ENCODE measurements at regions not wholly inside any gene's neighbourhood (a gene's known extent, or its start where the extent isn't known, plus 50 kb on each side); places are given as distances from the start of the nearest gene placed in this dataset.

GRCh38 chr1:59046730-59047157, 250.2 kb upstream of the FGGY start:
- no peak overlapping the region for H3K4me2 ChIP-seq (ENCODE audit: insufficient read depth in 1 of 2, low read depth in 2 of 2, low read length in 2 of 2)
- 60% methylated on average over 2 of the region's 2 CpGs; no CpG with 5 or more reads in 1 of the 2 experiments for WGBS, 2 experiments (ENCODE audit: extremely low coverage in 1 of 2, insufficient coverage in 1 of 2, insufficient read length in 1 of 2, insufficient replicate concordance in 2 of 2, low coverage in 1 of 2, low lambda C conversion rate in 2 of 2, missing lambda C conversion rate in 1 of 2)
- H2AFZ ChIP-seq (ENCODE audit: low read length) = 0 out of 2 replicates have a peak overlapping the region, but pooled peaks have one; percentile 26
- no peak overlapping the region for H3K18ac ChIP-seq (ENCODE audit: extremely low read depth, low read length)
- no peak overlapping the region for H3K4me3 ChIP-seq (ENCODE audit: extremely low read depth in 1 of 4, insufficient read depth in 2 of 4, low read depth in 3 of 4, low read length in 4 of 4)
- no peak overlapping the region for H3K23ac ChIP-seq (ENCODE audit: insufficient read length)
- H2BK20ac ChIP-seq (ENCODE audit: low read length) = no peak overlapping the region
- no peak overlapping the region for H4K5ac ChIP-seq (ENCODE audit: insufficient read length, low read depth, low read length)
- no peak overlapping the region for H3K9ac ChIP-seq (replicated peaks in 1 of 4; ENCODE audit: extremely low read depth in 1 of 4, low read depth in 3 of 4, low read length in 3 of 4)
- no peak overlapping the region for H4K8ac ChIP-seq (ENCODE audit: extremely low read depth, insufficient read depth, low read length)
- FAIRE-seq (no peak), DNase-seq (ENCODE audit: low read depth in 1 of 2, low spot score in 2 of 2) (no peak)
- no peak overlapping the region for H3K27ac ChIP-seq (ENCODE audit: low read depth, low read length)
- no peaks in the 10 kb centered on the region for H3K79me1 ChIP-seq (ENCODE audit: low read depth, low read length)
- H4K20me1 ChIP-seq (replicated peaks in 1 of 2; ENCODE audit: control insufficient read depth in 1 of 2, insufficient read depth in 2 of 2, low read length in 2 of 2) = no peaks in the 10 kb centered on the region
- no peak overlapping the region for H3K56ac ChIP-seq (replicated peaks; ENCODE audit: insufficient read length, low read depth, low read length)
- CTCF ChIA-PET (ENCODE audit: partially characterized antibody) = interaction anchor here (0.8 to 1.3 kb wide), 4 partner anchors 10 to 77 kb away, joined by 3 to 5 read pairs (median 3); no protein-coding TSS in a partner anchor
- POLR2A ChIA-PET (ENCODE audit: partially characterized antibody) = no interaction called here
- no peak overlapping the region for H3K4ac ChIP-seq (replicated peaks; ENCODE audit: insufficient read length, low read depth, low read length)
- H3K14ac ChIP-seq (ENCODE audit: insufficient read length) = no peak overlapping the region
- H2BK5ac ChIP-seq (ENCODE audit: low read depth, low read length) = no peak overlapping the region
- H2AK5ac ChIP-seq (ENCODE audit: low read depth, low read length) = no peak overlapping the region
- H2BK15ac ChIP-seq (ENCODE audit: low read length) = no peak overlapping the region
- no peaks in the 10 kb centered on the region for H3K23me2 ChIP-seq (ENCODE audit: low read depth, low read length)
- 0 out of 4 replicates have a peak, but pooled peaks cover 0 to 3% of the 10 kb centered on the region in 2 experiments for H3K9me3 ChIP-seq (ENCODE audit: insufficient read depth in 2 of 2, low read depth in 1 of 2, low read length in 1 of 2)
- H3K79me2 ChIP-seq (ENCODE audit: control insufficient read depth in 1 of 2, insufficient read depth in 2 of 2, low read length in 2 of 2) = no peaks in the 10 kb centered on the region
- H3K36me3 ChIP-seq (ENCODE audit: control insufficient read depth in 2 of 4, insufficient read depth in 4 of 4, low read length in 3 of 4) = no peaks in the 10 kb centered on the region
- peak overlapping the region; percentile 70; the same call in 1 of the 2 replicates for H2BK12ac ChIP-seq (ENCODE audit: low read depth, low read length)
- H2BK120ac ChIP-seq (replicated peaks; ENCODE audit: low read depth, low read length) = no peak overlapping the region
- H3K27me3 ChIP-seq (replicated peaks in 1 of 4; ENCODE audit: control insufficient read depth in 3 of 4, extremely low read depth in 1 of 4, insufficient read depth in 3 of 4, low read length in 3 of 4) = no peaks in the 10 kb centered on the region; a peak in 1 of 7 replicates
- H3K4me1 ChIP-seq (replicated peaks in 1 of 4; ENCODE audit: control insufficient read depth in 3 of 4, insufficient read depth in 4 of 4, low read length in 3 of 4) = peaks cover 0 to 2% (median 0%) of the 10 kb centered on the region in 4 experiments; a peak in 1 of 7 replicates
- H4K91ac ChIP-seq (replicated peaks; ENCODE audit: insufficient read length, low read length) = no peak overlapping the region
- no peak for TF ChIP-seq BCL11A (IDR thresholded peaks at IDR 0.05; ENCODE audit: low read depth in 2 of 2, low read length in 2 of 2)
- TF ChIP-seq KDM1A (IDR thresholded peaks at IDR 0.05; ENCODE audit: borderline replicate concordance, low read length) = no peak
- no peak for TF ChIP-seq KDM4A (IDR thresholded peaks at IDR 0.05; ENCODE audit: low read depth, low read length, severe bottlenecking)
- no peak for TF ChIP-seq EP300 (IDR thresholded peaks at IDR 0.05; ENCODE audit: borderline replicate concordance in 1 of 2, low read depth in 2 of 2, low read length in 2 of 2)
- TF ChIP-seq POLR2A (IDR thresholded peaks at IDR 0.05; ENCODE audit: control extremely low read depth in 1 of 2, low read depth in 2 of 2, low read length in 2 of 2) = no peak
- TF ChIP-seq PHF8 (conservative IDR thresholded peaks at IDR 0.05; ENCODE audit: low read depth, low read length) = no peak
- TF ChIP-seq SRF (IDR thresholded peaks at IDR 0.05; ENCODE audit: low read depth, low read length) = no peak
- TF ChIP-seq HDAC2 (IDR thresholded peaks at IDR 0.05; ENCODE audit: borderline replicate concordance in 1 of 2, low read depth in 2 of 2, low read length in 2 of 2) = no peak
- TF ChIP-seq, protein P1, sequence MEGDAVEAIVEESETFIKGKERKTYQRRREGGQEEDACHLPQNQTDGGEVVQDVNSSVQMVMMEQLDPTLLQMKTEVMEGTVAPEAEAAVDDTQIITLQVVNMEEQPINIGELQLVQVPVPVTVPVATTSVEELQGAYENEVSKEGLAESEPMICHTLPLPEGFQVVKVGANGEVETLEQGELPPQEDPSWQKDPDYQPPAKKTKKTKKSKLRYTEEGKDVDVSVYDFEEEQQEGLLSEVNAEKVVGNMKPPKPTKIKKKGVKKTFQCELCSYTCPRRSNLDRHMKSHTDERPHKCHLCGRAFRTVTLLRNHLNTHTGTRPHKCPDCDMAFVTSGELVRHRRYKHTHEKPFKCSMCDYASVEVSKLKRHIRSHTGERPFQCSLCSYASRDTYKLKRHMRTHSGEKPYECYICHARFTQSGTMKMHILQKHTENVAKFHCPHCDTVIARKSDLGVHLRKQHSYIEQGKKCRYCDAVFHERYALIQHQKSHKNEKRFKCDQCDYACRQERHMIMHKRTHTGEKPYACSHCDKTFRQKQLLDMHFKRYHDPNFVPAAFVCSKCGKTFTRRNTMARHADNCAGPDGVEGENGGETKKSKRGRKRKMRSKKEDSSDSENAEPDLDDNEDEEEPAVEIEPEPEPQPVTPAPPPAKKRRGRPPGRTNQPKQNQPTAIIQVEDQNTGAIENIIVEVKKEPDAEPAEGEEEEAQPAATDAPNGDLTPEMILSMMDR (IDR thresholded peaks at IDR 0.05; ENCODE audit: control extremely low read depth in 1 of 3, insufficient read depth in 1 of 3, low read depth in 1 of 3, low read length in 3 of 3) = peak in 2 of 3 experiments; percentile 27 to 29; a peak in 2 of 4 replicates
- no peak for TF ChIP-seq E2F6 (IDR thresholded peaks at IDR 0.05)

Measured in H1 (cell line).